ENCODE measurements at regions not wholly inside any gene's neighbourhood (a gene's known extent, or its start where the extent isn't known, plus 50 kb on each side); places are given as distances from the start of the nearest gene placed in this dataset.
A peak's percentile ranks its signal among the peaks of the same experiment; 100 is the strongest.

GRCh38 chr7:59079-60016 is 133.0 kb upstream of the FAM20C start:
- Mint-ChIP-seq H3K4me3 (no peak overlapping the region), H3K27ac (no peak overlapping the region), H3K27me3 (ENCODE audit: low read depth) (no peaks in the 10 kb centered on the region), H3K9me3 (no peaks in the 10 kb centered on the region), H3K36me3 (ENCODE audit: insufficient read depth in 2 of 2) (no peaks in the 10 kb centered on the region), H3K4me1 (ENCODE audit: low read depth) (no peaks in the 10 kb centered on the region)
- DNase-seq (no peak), ATAC-seq (replicated peaks in 1 of 2) (no peak)

GRCh38 chr7:60017-60675 is 132.2 kb upstream of the FAM20C start:
- H3K27me3 Mint-ChIP-seq (ENCODE audit: low read depth), result no peaks in the 10 kb centered on the region
- no peak overlapping the region for H3K27ac Mint-ChIP-seq
- ATAC-seq (replicated peaks in 1 of 2) (no peak), DNase-seq (no peak)
- H3K4me3 Mint-ChIP-seq, result no peak overlapping the region
- no peaks in the 10 kb centered on the region for H3K36me3 Mint-ChIP-seq (ENCODE audit: insufficient read depth in 2 of 2)
- H3K9me3 Mint-ChIP-seq, result no peaks in the 10 kb centered on the region
- no peaks in the 10 kb centered on the region for H3K4me1 Mint-ChIP-seq (ENCODE audit: low read depth)

GRCh38 chr7:60706-61105 is 131.7 kb upstream of the FAM20C start:
- DNase-seq (no peak), ATAC-seq (replicated peaks in 1 of 2) (no peak)
- no peaks in the 10 kb centered on the region for H3K27me3 Mint-ChIP-seq (ENCODE audit: low read depth)
- H3K27ac Mint-ChIP-seq, result no peak overlapping the region
- H3K4me3 Mint-ChIP-seq, result no peak overlapping the region
- H3K4me1 Mint-ChIP-seq (ENCODE audit: low read depth), result no peaks in the 10 kb centered on the region
- H3K9me3 Mint-ChIP-seq, result no peaks in the 10 kb centered on the region
- no peaks in the 10 kb centered on the region for H3K36me3 Mint-ChIP-seq (ENCODE audit: insufficient read depth in 2 of 2)

- no peaks in the 10 kb centered on the region for H3K36me3 Mint-ChIP-seq (ENCODE audit: insufficient read depth in 2 of 2)
- no peaks in the 10 kb centered on the region for H3K9me3 Mint-ChIP-seq
- H3K4me3 Mint-ChIP-seq, result no peak overlapping the region
- no peaks in the 10 kb centered on the region for H3K27me3 Mint-ChIP-seq (ENCODE audit: low read depth)
- no peaks in the 10 kb centered on the region for H3K4me1 Mint-ChIP-seq (ENCODE audit: low read depth)
- no peak overlapping the region for H3K27ac Mint-ChIP-seq
- no peak for ATAC-seq (replicated peaks in 1 of 2)
- DNase-seq, result no peak
Observed at GRCh38 chr7:61111-61510, 131.3 kb upstream of the FAM20C start.

GRCh38 chr7:61576-62360 is 130.6 kb upstream of the FAM20C start:
- ATAC-seq (replicated peaks in 1 of 2) (no peak), DNase-seq (no peak)
- Mint-ChIP-seq H3K9me3 (no peaks in the 10 kb centered on the region), H3K4me1 (ENCODE audit: low read depth) (no peaks in the 10 kb centered on the region), H3K27me3 (ENCODE audit: low read depth) (no peaks in the 10 kb centered on the region), H3K36me3 (ENCODE audit: insufficient read depth in 2 of 2) (no peaks in the 10 kb centered on the region), H3K4me3 (no peak overlapping the region), H3K27ac (no peak overlapping the region)

- H3K27ac Mint-ChIP-seq, result no peak overlapping the region
- no peaks in the 10 kb centered on the region for H3K27me3 Mint-ChIP-seq (ENCODE audit: low read depth)
- H3K36me3 Mint-ChIP-seq (ENCODE audit: insufficient read depth in 2 of 2), result no peaks in the 10 kb centered on the region
- ATAC-seq (replicated peaks in 1 of 2) (no peak), DNase-seq (no peak)
- no peaks in the 10 kb centered on the region for H3K9me3 Mint-ChIP-seq
- no peak overlapping the region for H3K4me3 Mint-ChIP-seq
- H3K4me1 Mint-ChIP-seq (ENCODE audit: low read depth), result no peaks in the 10 kb centered on the region
Observed at GRCh38 chr7:62361-63116, 129.8 kb upstream of the FAM20C start.

GRCh38 chr7:63117-63480 is 129.3 kb upstream of the FAM20C start:
- Mint-ChIP-seq H3K4me3 (no peak overlapping the region), H3K4me1 (ENCODE audit: low read depth) (no peaks in the 10 kb centered on the region), H3K27ac (no peak overlapping the region), H3K36me3 (ENCODE audit: insufficient read depth in 2 of 2) (no peaks in the 10 kb centered on the region), H3K9me3 (no peaks in the 10 kb centered on the region), H3K27me3 (ENCODE audit: low read depth) (no peaks in the 10 kb centered on the region)
- ATAC-seq (replicated peaks in 1 of 2) (no peak), DNase-seq (no peak)

GRCh38 chr7:63521-64021 is 128.8 kb upstream of the FAM20C start:
- Mint-ChIP-seq H3K27me3 (ENCODE audit: low read depth) (no peaks in the 10 kb centered on the region), H3K4me3 (no peak overlapping the region), H3K27ac (no peak overlapping the region), H3K4me1 (ENCODE audit: low read depth) (no peaks in the 10 kb centered on the region), H3K36me3 (ENCODE audit: insufficient read depth in 2 of 2) (no peaks in the 10 kb centered on the region), H3K9me3 (no peaks in the 10 kb centered on the region)
- ATAC-seq (replicated peaks in 1 of 2) (no peak), DNase-seq (no peak)

GRCh38 chr7:64098-64915 is 128.1 kb upstream of the FAM20C start:
- Mint-ChIP-seq H3K27ac (no peak overlapping the region), H3K4me3 (no peak overlapping the region), H3K9me3 (no peaks in the 10 kb centered on the region), H3K36me3 (ENCODE audit: insufficient read depth in 2 of 2) (no peaks in the 10 kb centered on the region), H3K27me3 (ENCODE audit: low read depth) (no peaks in the 10 kb centered on the region), H3K4me1 (ENCODE audit: low read depth) (no peaks in the 10 kb centered on the region)
- peak in 1 of 2 donors; percentile 39 for ATAC-seq (replicated peaks in 1 of 2)
- no peak for DNase-seq

- Mint-ChIP-seq H3K4me3 (no peak overlapping the region), H3K27me3 (ENCODE audit: low read depth) (no peaks in the 10 kb centered on the region), H3K27ac (no peak overlapping the region), H3K4me1 (ENCODE audit: low read depth) (no peaks in the 10 kb centered on the region), H3K36me3 (ENCODE audit: insufficient read depth in 2 of 2) (no peaks in the 10 kb centered on the region), H3K9me3 (no peaks in the 10 kb centered on the region)
- ATAC-seq (replicated peaks in 1 of 2) (no peak), DNase-seq (no peak)
Observed at GRCh38 chr7:64916-65341, 127.4 kb upstream of the FAM20C start.

- no peak for DNase-seq
- Mint-ChIP-seq H3K36me3 (ENCODE audit: insufficient read depth in 2 of 2) (no peaks in the 10 kb centered on the region), H3K27ac (no peak overlapping the region), H3K27me3 (ENCODE audit: low read depth) (no peaks in the 10 kb centered on the region), H3K4me3 (no peak overlapping the region), H3K4me1 (ENCODE audit: low read depth) (no peaks in the 10 kb centered on the region), H3K9me3 (no peaks in the 10 kb centered on the region)
- ATAC-seq (replicated peaks in 1 of 2), result no peak
Observed at GRCh38 chr7:65554-65953, 126.8 kb upstream of the FAM20C start.

GRCh38 chr7:66296-66695 is 126.1 kb upstream of the FAM20C start:
- no peak for ATAC-seq (replicated peaks in 1 of 2)
- Mint-ChIP-seq H3K36me3 (ENCODE audit: insufficient read depth in 2 of 2) (no peaks in the 10 kb centered on the region), H3K4me1 (ENCODE audit: low read depth) (no peaks in the 10 kb centered on the region), H3K9me3 (no peaks in the 10 kb centered on the region), H3K27ac (no peak overlapping the region), H3K4me3 (no peak overlapping the region), H3K27me3 (ENCODE audit: low read depth) (no peaks in the 10 kb centered on the region)
- no peak for DNase-seq

Measured in activated T-cell treated with anti-CD3 and anti-CD28 coated beads, Interleukin-2, amount 50 U/mL, for 72 hours (primary cell).